Ishikawa (cell line): ENCODE measurements at regions not wholly inside any gene's neighbourhood (a gene's known extent, or its start where the extent isn't known, plus 50 kb on each side); places are given as distances from the start of the nearest gene placed in this dataset.

ENCODE experiments used
- CEBPB ChIP-seq: IDR thresholded peaks from 2 replicates; pipeline ENCODE4 v1.6.1; 2012
- CREB1 ChIP-seq: IDR thresholded peaks from 2 replicates; pipeline ENCODE4 v1.6.1; 2012; ENCODE audit warnings: low read depth
- EGR1 ChIP-seq: IDR thresholded peaks from 2 replicates; pipeline ENCODE4 v1.6.1; 2012
- EP300 ChIP-seq: IDR thresholded peaks from 2 replicates; pipeline ENCODE4 v1.6.1; 2012; ENCODE audit warnings: borderline replicate concordance
- FOXM1 ChIP-seq: IDR thresholded peaks from 2 replicates; pipeline ENCODE4 v1.6.1; 2012; ENCODE audit warnings: low read depth, borderline replicate concordance
- MAX ChIP-seq: IDR thresholded peaks from 2 replicates; pipeline ENCODE4 v1.6.1; 2012
- NFIC ChIP-seq: IDR thresholded peaks from 2 replicates; pipeline ENCODE4 v1.6.1; 2012
- RAD21 ChIP-seq: IDR thresholded peaks from 2 replicates; pipeline ENCODE4 v1.6.1; 2012; ENCODE audit warnings: low read depth
- TAF1 ChIP-seq: IDR thresholded peaks from 2 replicates; pipeline ENCODE4 v1.6.1; 2012; ENCODE audit warnings: low read depth, mild to moderate bottlenecking
- TCF12 ChIP-seq: IDR thresholded peaks from 2 replicates; pipeline ENCODE4 v1.6.1; 2012; ENCODE audit warnings: low read depth
- TEAD4 ChIP-seq: IDR thresholded peaks from 2 replicates; pipeline ENCODE4 v1.6.1; 2012
- YY1 ChIP-seq: IDR thresholded peaks from 2 replicates; pipeline ENCODE4 v1.6.1; 2012; ENCODE audit warnings: low read depth
- ZBTB7A ChIP-seq: IDR thresholded peaks from 2 replicates; pipeline ENCODE4 v1.6.1; 2012; ENCODE audit warnings: low read depth
- TF ChIP-seq, protein P1 (sequence below): IDR thresholded peaks from 2 replicates; pipeline ENCODE4 v1.6.1; 2012
- TF ChIP-seq, protein P2 (sequence below): IDR thresholded peaks from 2 replicates; pipeline ENCODE4 v1.6.1; 2012; ENCODE audit warnings: low read depth, mild to moderate bottlenecking

GRCh38 chr10:62511656-62512055, 137.5 kb downstream of the ZNF365 start:
- TF ChIP-seq NFIC (no peak), TEAD4 (no peak), CREB1 (no peak), EGR1 (no peak), EP300 (no peak)
- TF ChIP-seq, protein P1, sequence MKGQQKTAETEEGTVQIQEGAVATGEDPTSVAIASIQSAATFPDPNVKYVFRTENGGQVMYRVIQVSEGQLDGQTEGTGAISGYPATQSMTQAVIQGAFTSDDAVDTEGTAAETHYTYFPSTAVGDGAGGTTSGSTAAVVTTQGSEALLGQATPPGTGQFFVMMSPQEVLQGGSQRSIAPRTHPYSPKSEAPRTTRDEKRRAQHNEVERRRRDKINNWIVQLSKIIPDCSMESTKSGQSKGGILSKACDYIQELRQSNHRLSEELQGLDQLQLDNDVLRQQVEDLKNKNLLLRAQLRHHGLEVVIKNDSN, result no peak

DNA sequence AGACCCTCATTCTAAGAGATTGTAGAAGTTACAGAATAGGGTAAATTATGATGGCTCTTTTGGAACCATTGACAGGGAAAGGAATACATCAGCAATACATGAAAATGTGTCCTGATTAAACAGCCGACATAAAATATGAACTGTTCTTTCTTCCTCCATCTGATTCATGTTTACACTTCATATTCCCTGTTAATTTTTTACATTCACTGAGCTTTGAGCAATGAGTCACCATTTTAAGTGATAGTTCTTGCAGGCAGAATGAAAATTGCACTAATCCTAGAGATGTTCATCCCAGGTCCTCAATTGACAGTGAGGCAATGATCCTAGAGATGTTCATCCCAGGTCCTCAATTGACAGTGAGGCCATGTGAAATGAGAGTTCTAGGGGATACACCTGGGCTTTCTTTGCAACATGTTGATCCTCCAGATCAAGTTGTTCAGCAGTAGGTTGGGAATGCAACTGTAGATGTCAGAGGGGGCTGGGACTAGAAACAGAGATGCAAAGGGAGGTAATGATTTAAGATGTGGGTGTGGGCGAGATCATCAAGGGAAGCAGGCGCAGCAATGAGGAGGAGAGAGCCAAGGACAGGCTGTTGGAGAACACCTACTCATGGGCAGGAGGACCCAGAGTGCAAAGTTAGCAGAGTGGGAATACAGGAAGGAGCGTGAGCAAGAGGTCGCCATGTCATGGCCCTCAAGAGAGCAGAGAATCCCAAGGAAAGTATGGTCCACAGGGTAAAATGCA, 138.7 kb downstream of the ZNF365 start:
- no peak for TF ChIP-seq RAD21
- no peak for TF ChIP-seq YY1
- TF ChIP-seq TAF1, result no peak
- TF ChIP-seq EGR1, result no peak
- no peak for TF ChIP-seq TEAD4
- no peak for TF ChIP-seq EP300
- no peak for TF ChIP-seq MAX
- TF ChIP-seq FOXM1, result no peak
- no peak for TF ChIP-seq NFIC
- no peak for TF ChIP-seq CEBPB
- TF ChIP-seq, protein P2, sequence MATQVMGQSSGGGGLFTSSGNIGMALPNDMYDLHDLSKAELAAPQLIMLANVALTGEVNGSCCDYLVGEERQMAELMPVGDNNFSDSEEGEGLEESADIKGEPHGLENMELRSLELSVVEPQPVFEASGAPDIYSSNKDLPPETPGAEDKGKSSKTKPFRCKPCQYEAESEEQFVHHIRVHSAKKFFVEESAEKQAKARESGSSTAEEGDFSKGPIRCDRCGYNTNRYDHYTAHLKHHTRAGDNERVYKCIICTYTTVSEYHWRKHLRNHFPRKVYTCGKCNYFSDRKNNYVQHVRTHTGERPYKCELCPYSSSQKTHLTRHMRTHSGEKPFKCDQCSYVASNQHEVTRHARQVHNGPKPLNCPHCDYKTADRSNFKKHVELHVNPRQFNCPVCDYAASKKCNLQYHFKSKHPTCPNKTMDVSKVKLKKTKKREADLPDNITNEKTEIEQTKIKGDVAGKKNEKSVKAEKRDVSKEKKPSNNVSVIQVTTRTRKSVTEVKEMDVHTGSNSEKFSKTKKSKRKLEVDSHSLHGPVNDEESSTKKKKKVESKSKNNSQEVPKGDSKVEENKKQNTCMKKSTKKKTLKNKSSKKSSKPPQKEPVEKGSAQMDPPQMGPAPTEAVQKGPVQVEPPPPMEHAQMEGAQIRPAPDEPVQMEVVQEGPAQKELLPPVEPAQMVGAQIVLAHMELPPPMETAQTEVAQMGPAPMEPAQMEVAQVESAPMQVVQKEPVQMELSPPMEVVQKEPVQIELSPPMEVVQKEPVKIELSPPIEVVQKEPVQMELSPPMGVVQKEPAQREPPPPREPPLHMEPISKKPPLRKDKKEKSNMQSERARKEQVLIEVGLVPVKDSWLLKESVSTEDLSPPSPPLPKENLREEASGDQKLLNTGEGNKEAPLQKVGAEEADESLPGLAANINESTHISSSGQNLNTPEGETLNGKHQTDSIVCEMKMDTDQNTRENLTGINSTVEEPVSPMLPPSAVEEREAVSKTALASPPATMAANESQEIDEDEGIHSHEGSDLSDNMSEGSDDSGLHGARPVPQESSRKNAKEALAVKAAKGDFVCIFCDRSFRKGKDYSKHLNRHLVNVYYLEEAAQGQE, result no peak
- TF ChIP-seq ZBTB7A, result no peak
- TF ChIP-seq CREB1, result no peak
- no peak for TF ChIP-seq TCF12
- TF ChIP-seq, protein P1, result no peak

- TF ChIP-seq, protein P1, result no peak
- TF ChIP-seq TEAD4 (no peak), CREB1 (no peak), ZBTB7A (no peak), YY1 (no peak), NFIC (no peak), TAF1 (no peak), CEBPB (no peak), TCF12 (no peak), EGR1 (no peak), RAD21 (no peak), MAX (no peak)
- TF ChIP-seq, protein P2, result no peak
These were observed 140.0 kb downstream of the ZNF365 start for GRCh38 chr10:62514079-62514693.

GRCh38 chr10:62517252-62517651, 143.1 kb downstream of the ZNF365 start:
- TF ChIP-seq FOXM1, result no peak
- no peak for TF ChIP-seq NFIC
- TF ChIP-seq YY1, result no peak
- no peak for TF ChIP-seq EGR1
- no peak for TF ChIP-seq EP300
- TF ChIP-seq MAX, result no peak
- TF ChIP-seq, protein P2, result no peak
- no peak for TF ChIP-seq ZBTB7A
- TF ChIP-seq RAD21, result no peak
- TF ChIP-seq, protein P1, result no peak
- TF ChIP-seq TEAD4, result no peak
- no peak for TF ChIP-seq CREB1
- TF ChIP-seq CEBPB, result no peak
- no peak for TF ChIP-seq TCF12
- TF ChIP-seq TAF1, result no peak
